SU-DHL-6 (cell line): ENCODE measurements at regions not wholly inside any gene's neighbourhood (a gene's known extent, or its start where the extent isn't known, plus 50 kb on each side); places are given as distances from the start of the nearest gene placed in this dataset.

Experiments
- CTCF ChIP-seq: fragments of 200-600 bp; sonication (generic); IDR thresholded peaks from one replicate; pipeline ENCODE4 v1.5.1; 2017; ENCODE audit warnings: antibody characterized with exemption, mild to moderate bottlenecking, low read length, moderate library complexity; ENCODE audit not compliant: insufficient read depth, poor library complexity, severe bottlenecking
- EZH2phosphoT487 ChIP-seq: fragments of 200-600 bp; sonication (generic), shearing (Covaris generic); conservative IDR thresholded peaks from 2 replicates; pipeline ENCODE4 v1.6.1; 2018; ENCODE audit warnings: mild to moderate bottlenecking, antibody characterized with exemption, low read length, moderate library complexity, mixed read lengths

GRCh38 chr12:77226368-77226767 is 161.0 kb upstream of the E2F7 start:
- TF ChIP-seq CTCF (no peak), EZH2phosphoT487 (no peak)
